ENCODE measurements at regions not wholly inside any gene's neighbourhood (a gene's known extent, or its start where the extent isn't known, plus 50 kb on each side); places are given as distances from the start of the nearest gene placed in this dataset.

GRCh38 chr1:243962541-243962940 lies 88.5 kb upstream of the ZBTB18 start:
- no peak for TF ChIP-seq POLR2AphosphoS5 (IDR thresholded peaks at IDR 0.05; ENCODE audit: low read depth, low read length)
- TF ChIP-seq TAF1 (IDR thresholded peaks at IDR 0.05; ENCODE audit: low read depth, low read length), result no peak
